ENCODE measurements at regions not wholly inside any gene's neighbourhood (a gene's known extent, or its start where the extent isn't known, plus 50 kb on each side); places are given as distances from the start of the nearest gene placed in this dataset.

GRCh38 chr6:156440688-156441087, 336.5 kb upstream of the ARID1B start:
- no peak for TF ChIP-seq GATA2 (IDR thresholded peaks at IDR 0.05; ENCODE audit: low read depth, low read length)
- no peak for TF ChIP-seq GATA3 (IDR thresholded peaks at IDR 0.05; ENCODE audit: low read depth, low read length)
